Central memory CD8-positive, alpha-beta T cell (primary cell): ENCODE measurements at regions not wholly inside any gene's neighbourhood (a gene's known extent, or its start where the extent isn't known, plus 50 kb on each side); places are given as distances from the start of the nearest gene placed in this dataset.

ENCODE experiments used
- ATAC-seq: fragments of 150-1000 bp; cut with Tn5 transposase; replicated peaks from 2 replicates; pipeline ENCODE4 v1.10.0; 2022; ENCODE audit warnings: mild to moderate bottlenecking, moderate FRiP score, moderate number of reproducible peaks; ENCODE audit not compliant: poor library complexity, severe bottlenecking; ENCODE audit errors: extremely low read depth
- DNase-seq, 2 donors: peaks; one replicate each; pipeline ENCODE4 v3.0.0; 2021; ENCODE audit warnings: low spot score in 2 of 2
- H3K27ac Mint-ChIP-seq: one replicate; pipeline ENCODE4 v1.8.0; 2022; ENCODE audit warnings: low read depth, mild to moderate bottlenecking, moderate library complexity, mixed read lengths
- H3K27me3 Mint-ChIP-seq: one replicate; pipeline ENCODE4 v1.8.0; 2022; ENCODE audit warnings: mixed read lengths
- H3K36me3 Mint-ChIP-seq: one replicate; pipeline ENCODE4 v1.8.0; 2022; ENCODE audit warnings: mild to moderate bottlenecking, moderate library complexity, mixed read lengths; ENCODE audit not compliant: insufficient read depth
- H3K4me1 Mint-ChIP-seq: one replicate; pipeline ENCODE4 v1.8.0; 2022; ENCODE audit warnings: mixed read lengths
- H3K4me3 Mint-ChIP-seq: one replicate; pipeline ENCODE4 v1.8.0; 2022; ENCODE audit warnings: mild to moderate bottlenecking, moderate library complexity, mixed read lengths
- H3K9me3 Mint-ChIP-seq: one replicate; pipeline ENCODE4 v1.8.0; 2022; ENCODE audit warnings: mixed read lengths

DNA sequence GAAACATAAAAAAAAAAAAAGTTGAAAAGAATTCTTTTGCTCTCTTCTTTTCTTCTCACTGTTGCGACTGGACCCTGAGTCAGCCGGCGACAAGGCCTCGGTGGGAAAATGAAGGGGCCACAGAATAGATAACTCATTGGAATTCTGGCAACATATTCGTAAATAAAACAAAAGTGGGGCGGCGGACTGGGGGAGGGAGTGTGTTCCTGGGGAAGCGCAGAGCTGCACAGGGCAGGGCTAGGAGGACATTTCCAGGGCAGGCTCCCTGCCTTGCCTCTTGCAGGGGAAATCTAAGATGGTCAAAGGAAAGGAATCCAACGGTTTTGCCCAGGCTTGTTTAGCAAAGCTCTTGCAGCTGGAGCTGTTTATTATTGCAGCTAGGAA lies 1042.8 kb upstream of the NR2F2 start:
- DNase-seq (no peak), ATAC-seq (no peak)
- H3K4me1 Mint-ChIP-seq, result peaks cover 13% of the 10 kb centered on the region
- H3K9me3 Mint-ChIP-seq, result no peaks in the 10 kb centered on the region
- no peak overlapping the region for H3K27ac Mint-ChIP-seq
- peaks cover 21% of the 10 kb centered on the region for H3K27me3 Mint-ChIP-seq
- H3K4me3 Mint-ChIP-seq, result no peak overlapping the region
- no peaks in the 10 kb centered on the region for H3K36me3 Mint-ChIP-seq

DNA sequence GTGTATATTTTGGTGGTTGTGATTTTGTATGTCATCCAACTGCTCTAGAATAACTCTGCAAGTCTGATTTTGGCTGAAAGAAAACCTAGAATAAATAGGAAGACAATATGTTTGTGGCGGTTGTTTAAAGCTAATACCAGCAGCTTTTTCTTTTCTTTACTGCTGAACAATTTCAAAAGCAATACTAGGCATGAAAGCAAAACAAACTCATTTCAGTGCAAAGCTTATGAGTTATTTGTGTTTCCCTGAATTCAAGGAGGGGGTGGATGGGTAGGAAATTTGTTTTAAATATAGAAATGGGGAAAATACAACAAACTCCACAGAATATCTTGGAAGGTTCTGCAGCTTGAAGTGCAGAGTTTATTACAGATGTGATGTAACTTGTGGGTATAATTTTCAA lies 1041.9 kb upstream of the NR2F2 start:
- no peaks in the 10 kb centered on the region for H3K36me3 Mint-ChIP-seq
- peaks cover 13% of the 10 kb centered on the region for H3K4me1 Mint-ChIP-seq
- peaks cover 19% of the 10 kb centered on the region for H3K27me3 Mint-ChIP-seq
- no peak overlapping the region for H3K27ac Mint-ChIP-seq
- no peaks in the 10 kb centered on the region for H3K9me3 Mint-ChIP-seq
- ATAC-seq (no peak), DNase-seq (no peak)
- H3K4me3 Mint-ChIP-seq, result no peak overlapping the region

- Mint-ChIP-seq H3K36me3 (no peaks in the 10 kb centered on the region), H3K9me3 (no peaks in the 10 kb centered on the region), H3K4me1 (peaks cover 4% of the 10 kb centered on the region), H3K27ac (no peak overlapping the region), H3K4me3 (no peak overlapping the region), H3K27me3 (peaks cover 34% of the 10 kb centered on the region)
- no peak for DNase-seq
- ATAC-seq, result no peak
Observed at GRCh38 chr15:95290176-95290974, 1040.1 kb upstream of the NR2F2 start.

DNA sequence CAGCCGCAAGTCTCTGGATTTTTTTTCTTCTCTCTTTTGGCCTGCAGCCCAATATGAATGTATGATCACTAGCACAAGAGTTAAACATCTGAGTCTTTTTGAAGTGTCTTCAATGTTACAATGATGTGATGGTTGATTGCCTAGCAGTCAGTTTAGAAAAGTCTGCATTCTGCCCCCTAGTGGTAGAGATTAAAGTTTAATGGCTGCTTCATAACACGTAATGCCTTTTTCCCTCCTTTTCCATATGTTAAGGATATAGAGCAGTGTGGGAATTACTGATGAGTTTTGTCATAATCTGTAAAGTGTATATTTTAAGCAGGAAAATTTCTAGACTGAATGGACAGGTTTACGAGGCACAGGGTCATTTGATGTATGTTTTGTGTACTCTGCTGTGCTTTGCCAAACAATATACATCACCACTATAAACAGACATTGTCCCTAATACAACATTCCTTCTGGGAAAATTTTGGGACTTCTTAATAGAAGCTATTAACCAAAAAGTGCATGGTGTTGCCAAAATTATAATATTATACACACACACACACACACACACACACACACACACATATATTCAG lies 1038.5 kb upstream of the NR2F2 start:
- ATAC-seq (no peak), DNase-seq (no peak)
- Mint-ChIP-seq H3K9me3 (no peaks in the 10 kb centered on the region), H3K4me1 (no peaks in the 10 kb centered on the region), H3K27ac (no peak overlapping the region), H3K36me3 (no peaks in the 10 kb centered on the region), H3K27me3 (peaks cover 50% of the 10 kb centered on the region), H3K4me3 (no peak overlapping the region)

GRCh38 chr15:95292785-95293450 lies 1037.6 kb upstream of the NR2F2 start:
- DNase-seq (no peak), ATAC-seq (no peak)
- no peaks in the 10 kb centered on the region for H3K9me3 Mint-ChIP-seq
- no peak overlapping the region for H3K27ac Mint-ChIP-seq
- H3K4me3 Mint-ChIP-seq, result no peak overlapping the region
- no peaks in the 10 kb centered on the region for H3K36me3 Mint-ChIP-seq
- no peaks in the 10 kb centered on the region for H3K4me1 Mint-ChIP-seq
- peaks cover 60% of the 10 kb centered on the region for H3K27me3 Mint-ChIP-seq

- no peak overlapping the region for H3K4me3 Mint-ChIP-seq
- no peaks in the 10 kb centered on the region for H3K9me3 Mint-ChIP-seq
- H3K36me3 Mint-ChIP-seq, result no peaks in the 10 kb centered on the region
- DNase-seq, result no peak
- H3K27ac Mint-ChIP-seq, result no peak overlapping the region
- peaks cover under 1% of the 10 kb centered on the region for H3K4me1 Mint-ChIP-seq
- no peak for ATAC-seq
- H3K27me3 Mint-ChIP-seq, result peaks cover 60% of the 10 kb centered on the region
Observed at GRCh38 chr15:95293456-95294031, 1037.0 kb upstream of the NR2F2 start.

- Mint-ChIP-seq H3K36me3 (no peaks in the 10 kb centered on the region), H3K27me3 (peaks cover 60% of the 10 kb centered on the region), H3K9me3 (no peaks in the 10 kb centered on the region), H3K4me3 (no peak overlapping the region), H3K27ac (no peak overlapping the region), H3K4me1 (peaks cover 5% of the 10 kb centered on the region)
- DNase-seq (no peak), ATAC-seq (no peak)
Observed at GRCh38 chr15:95295363-95295762, 1035.1 kb upstream of the NR2F2 start.

DNA sequence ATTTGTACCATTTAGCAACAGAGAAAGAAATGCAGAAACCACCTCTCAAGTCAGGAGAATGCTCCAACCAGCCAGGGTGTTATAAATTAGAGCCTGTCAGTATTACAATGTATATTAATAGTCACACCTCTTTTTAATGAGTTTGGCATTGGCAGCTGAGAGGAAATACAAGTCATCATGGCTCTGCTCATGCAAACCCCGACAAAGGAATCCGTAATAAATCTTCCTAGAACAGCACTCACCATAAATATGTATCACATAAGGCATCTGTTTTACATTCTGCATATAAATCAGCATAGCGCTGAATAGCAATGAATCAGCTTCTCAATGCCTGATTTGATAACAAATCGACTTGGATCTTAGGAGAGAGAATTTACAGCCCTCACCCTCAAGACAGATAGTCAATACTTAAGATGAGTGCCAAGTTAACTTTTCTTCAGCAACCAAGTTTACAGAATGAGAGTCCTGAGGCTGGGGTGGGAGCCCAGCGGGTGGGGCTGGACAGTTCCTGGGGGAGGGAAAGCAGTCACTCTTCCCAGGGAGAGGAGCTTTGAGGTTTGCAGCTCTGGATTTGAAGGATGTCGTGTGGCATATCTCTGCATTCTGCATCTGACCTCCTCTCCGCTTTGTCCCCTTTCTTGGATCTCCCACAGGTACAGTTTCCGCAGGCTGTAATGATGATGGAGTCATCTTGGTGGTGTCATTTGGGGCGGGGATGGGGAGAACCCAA lies 1034.4 kb upstream of the NR2F2 start:
- Mint-ChIP-seq H3K27ac (no peak overlapping the region), H3K36me3 (no peaks in the 10 kb centered on the region), H3K4me1 (peaks cover 5% of the 10 kb centered on the region), H3K27me3 (peaks cover 60% of the 10 kb centered on the region), H3K9me3 (no peaks in the 10 kb centered on the region), H3K4me3 (no peak overlapping the region)
- no peak for DNase-seq
- no peak for ATAC-seq

GRCh38 chr15:95296643-95297042 lies 1033.9 kb upstream of the NR2F2 start:
- ATAC-seq (no peak), DNase-seq (no peak)
- H3K9me3 Mint-ChIP-seq, result no peaks in the 10 kb centered on the region
- H3K36me3 Mint-ChIP-seq, result no peaks in the 10 kb centered on the region
- no peak overlapping the region for H3K27ac Mint-ChIP-seq
- peaks cover 65% of the 10 kb centered on the region for H3K27me3 Mint-ChIP-seq
- no peak overlapping the region for H3K4me3 Mint-ChIP-seq
- H3K4me1 Mint-ChIP-seq, result peaks cover 5% of the 10 kb centered on the region

DNA sequence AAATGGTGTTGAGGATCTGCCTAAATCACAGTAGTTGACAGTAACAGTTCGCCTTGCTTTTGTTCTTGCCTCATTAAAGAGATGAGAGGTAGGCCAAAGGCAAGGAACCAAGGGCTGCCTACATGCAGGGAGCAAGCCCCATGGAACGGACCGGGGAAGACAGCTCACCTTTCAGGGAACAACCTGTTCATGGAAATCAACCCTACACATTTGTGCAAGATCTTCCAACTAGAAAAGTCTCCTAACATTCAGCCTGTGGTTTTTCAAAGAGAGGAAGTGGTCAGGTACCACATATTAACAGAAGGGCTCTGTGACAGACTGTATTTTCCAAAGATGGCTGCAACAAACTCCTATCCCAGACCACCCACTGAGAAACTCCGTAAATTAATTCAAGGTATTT lies 1031.8 kb upstream of the NR2F2 start:
- H3K27ac Mint-ChIP-seq, result no peak overlapping the region
- H3K9me3 Mint-ChIP-seq, result no peaks in the 10 kb centered on the region
- DNase-seq, result no peak
- no peak overlapping the region for H3K4me3 Mint-ChIP-seq
- peaks cover 5% of the 10 kb centered on the region for H3K4me1 Mint-ChIP-seq
- H3K27me3 Mint-ChIP-seq, result peaks cover 48% of the 10 kb centered on the region
- no peak for ATAC-seq
- no peaks in the 10 kb centered on the region for H3K36me3 Mint-ChIP-seq

- ATAC-seq, result no peak
- Mint-ChIP-seq H3K9me3 (no peaks in the 10 kb centered on the region), H3K36me3 (no peaks in the 10 kb centered on the region), H3K4me1 (peaks cover 5% of the 10 kb centered on the region), H3K4me3 (no peak overlapping the region), H3K27ac (no peak overlapping the region), H3K27me3 (peaks cover 41% of the 10 kb centered on the region)
- no peak for DNase-seq
Observed at GRCh38 chr15:95300958-95301357, 1029.5 kb upstream of the NR2F2 start.

- H3K4me3 Mint-ChIP-seq, result no peak overlapping the region
- no peaks in the 10 kb centered on the region for H3K9me3 Mint-ChIP-seq
- ATAC-seq, result no peak
- H3K36me3 Mint-ChIP-seq, result no peaks in the 10 kb centered on the region
- peaks cover 5% of the 10 kb centered on the region for H3K4me1 Mint-ChIP-seq
- no peak for DNase-seq
- peaks cover 28% of the 10 kb centered on the region for H3K27me3 Mint-ChIP-seq
- no peak overlapping the region for H3K27ac Mint-ChIP-seq
Observed at GRCh38 chr15:95302206-95302605, 1028.3 kb upstream of the NR2F2 start.
